ENCODE measurements at regions not wholly inside any gene's neighbourhood (a gene's known extent, or its start where the extent isn't known, plus 50 kb on each side); places are given as distances from the start of the nearest gene placed in this dataset.
"Not testable (repeated sequence)": the region's sequence is repeated elsewhere in the genome, so short reads cannot be mapped to it uniquely, and the experiment has no call there.

- FAIRE-seq: no peak
Observed at GRCh38 chr16:85504242-85504641, 108.9 kb upstream of the GSE1 start.

DNA sequence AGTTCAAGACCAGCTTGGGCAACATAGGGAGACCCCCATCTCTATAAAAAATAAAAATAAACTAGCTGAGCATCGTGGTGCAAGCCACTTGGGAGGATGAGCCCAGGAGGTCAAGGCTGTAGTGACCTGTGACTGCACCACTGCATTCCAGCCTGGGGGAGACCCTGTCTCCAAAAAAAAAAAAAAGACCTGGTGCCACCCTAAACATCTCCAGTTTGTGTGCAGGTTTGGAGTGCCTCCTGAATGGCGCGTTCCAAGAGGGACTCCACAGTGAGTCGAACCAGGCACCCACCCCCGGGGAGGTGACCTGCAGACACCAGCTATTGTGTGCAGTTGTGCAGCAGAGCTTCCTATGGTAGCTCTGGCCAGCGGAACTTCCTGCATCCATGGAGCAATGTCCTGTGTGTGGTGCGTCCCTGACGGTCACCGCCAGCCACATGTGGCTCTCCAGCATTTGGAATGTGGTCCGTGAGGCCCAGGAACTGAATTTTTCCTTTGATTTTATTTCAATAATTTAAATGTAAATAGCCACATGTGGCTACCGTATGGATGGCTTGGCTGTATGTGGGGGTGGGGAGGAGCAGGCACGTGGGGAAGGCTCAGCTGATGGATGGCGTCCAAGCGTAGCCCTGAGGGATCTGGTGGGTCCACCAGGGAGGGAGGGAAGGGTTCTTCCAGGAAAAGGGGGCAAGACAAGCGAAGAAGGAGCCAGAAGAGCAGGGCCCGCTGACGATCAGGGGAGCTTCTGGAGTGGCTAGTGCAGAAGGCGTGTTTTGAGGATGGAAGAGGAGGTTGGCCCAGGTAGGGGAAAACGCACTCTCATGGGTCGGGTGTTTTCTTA is 107.1 kb upstream of the GSE1 start:
- FAIRE-seq: no peak

DNA sequence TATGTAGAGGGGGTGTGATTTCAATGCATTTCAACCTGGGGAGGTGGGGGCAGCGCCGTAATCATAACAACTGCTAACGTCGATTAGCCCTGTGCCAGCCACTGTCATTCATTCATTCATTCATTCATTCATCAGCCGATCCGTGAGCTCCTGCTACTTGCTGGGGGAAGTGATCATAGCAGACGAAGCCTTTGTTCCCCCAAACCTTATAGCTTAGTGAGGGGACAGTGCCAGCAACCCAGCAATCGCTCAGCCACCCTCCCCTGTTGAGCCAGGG is 106.5 kb upstream of the GSE1 start:
- no peak for FAIRE-seq

DNA sequence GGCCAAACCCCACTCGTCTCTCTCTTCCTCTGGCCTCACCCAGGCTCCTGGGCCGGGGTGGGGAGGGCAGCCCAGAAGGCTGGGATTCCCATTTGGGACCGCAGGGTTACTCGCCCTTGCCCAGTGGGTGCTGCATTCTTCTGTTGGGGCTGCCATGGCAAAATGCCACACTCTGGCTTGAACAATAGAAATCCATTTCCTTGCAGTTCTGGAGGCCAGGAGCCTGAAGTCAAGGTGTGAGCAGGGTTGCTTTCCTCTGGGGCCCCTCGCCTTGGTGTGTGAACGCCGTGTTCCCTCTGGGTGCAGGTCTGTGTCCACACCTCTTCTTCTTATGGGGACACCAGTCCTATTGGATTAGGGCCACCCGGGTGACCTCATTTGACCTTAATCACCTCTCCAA is 105.8 kb upstream of the GSE1 start:
- FAIRE-seq: no peak

DNA sequence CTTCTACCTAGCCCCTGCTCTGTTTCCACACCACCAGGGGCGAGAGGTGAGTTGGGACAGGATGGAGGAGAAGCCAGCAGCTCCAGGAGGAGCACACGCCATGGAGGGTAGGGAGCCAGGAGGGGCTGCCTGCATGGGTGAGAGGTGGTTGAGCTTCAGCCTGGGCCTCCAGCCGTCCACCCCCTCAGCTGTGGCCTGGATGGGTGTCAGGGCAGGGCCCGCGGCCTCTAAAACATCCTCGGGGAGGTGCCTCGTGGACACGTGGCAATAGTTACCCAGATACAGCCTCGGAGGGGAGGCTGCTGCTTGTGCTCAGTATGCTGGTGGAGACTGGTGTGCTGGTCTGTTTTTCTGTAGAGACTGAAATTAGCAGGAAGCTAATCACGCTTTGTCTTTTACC is 104.7 kb upstream of the GSE1 start:
- FAIRE-seq: no peak

GRCh38 chr16:85508993-85509392 is 104.1 kb upstream of the GSE1 start:
- no peak for FAIRE-seq

DNA sequence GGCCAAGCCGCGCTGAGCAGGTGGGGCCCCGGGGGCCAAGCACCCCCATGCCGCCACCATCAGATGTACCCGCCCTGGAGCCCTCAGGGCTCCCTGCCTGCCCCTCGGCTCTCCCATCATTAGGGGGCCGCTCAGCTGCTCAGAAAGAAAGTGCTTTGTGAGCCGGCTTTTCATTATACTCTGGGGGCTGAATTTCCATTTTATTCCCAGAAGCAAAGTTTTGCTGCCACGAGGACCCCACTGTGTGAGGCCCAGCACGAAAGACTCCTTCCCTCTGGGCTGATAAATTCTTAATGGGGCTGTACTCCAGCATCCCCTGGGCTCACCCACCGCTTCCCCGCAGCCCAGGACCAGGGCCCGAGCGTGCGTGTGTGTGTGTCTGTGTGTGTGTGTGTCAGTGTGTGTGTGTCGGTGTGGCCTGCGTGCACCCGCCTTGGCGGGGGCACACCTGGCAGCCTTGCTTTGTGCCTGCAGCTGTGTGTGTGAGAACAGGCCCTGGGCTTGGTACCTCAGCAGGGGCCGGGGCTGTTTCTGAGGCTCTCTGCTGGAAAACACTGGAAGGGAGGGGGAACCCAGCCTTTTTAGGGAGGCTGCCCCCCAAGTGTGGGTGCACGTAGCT is 103.0 kb upstream of the GSE1 start:
- no peak for FAIRE-seq

GRCh38 chr16:85511938-85512807 is 100.9 kb upstream of the GSE1 start:
- no peak for FAIRE-seq

- no peak for FAIRE-seq
Observed at GRCh38 chr16:85512808-85513115, 100.4 kb upstream of the GSE1 start.

DNA sequence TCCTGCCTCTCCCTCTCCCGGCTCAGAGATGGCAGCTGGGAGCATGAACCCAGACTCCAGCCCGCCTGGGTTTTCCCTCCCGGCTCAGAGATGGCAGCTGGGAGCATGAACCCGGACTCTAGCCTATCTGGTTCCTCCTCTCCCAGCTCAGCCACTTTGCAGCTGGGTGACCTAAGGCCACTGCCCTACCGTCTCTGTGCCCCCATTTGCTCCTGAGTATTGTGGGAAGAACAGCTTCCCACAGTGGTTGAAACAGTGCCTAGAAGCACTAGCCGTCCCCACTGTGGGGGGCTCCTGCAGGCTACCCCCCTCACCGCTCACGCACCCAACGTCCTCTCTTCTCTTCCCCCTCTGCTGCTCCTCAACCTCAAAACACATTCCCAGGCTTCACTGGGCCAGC is 99.9 kb upstream of the GSE1 start:
- FAIRE-seq: no peak

- FAIRE-seq: no peak
Observed at GRCh38 chr16:85513649-85514048, 99.5 kb upstream of the GSE1 start.

- FAIRE-seq: no peak
Observed at GRCh38 chr16:85514295-85514597, 98.9 kb upstream of the GSE1 start.

DNA sequence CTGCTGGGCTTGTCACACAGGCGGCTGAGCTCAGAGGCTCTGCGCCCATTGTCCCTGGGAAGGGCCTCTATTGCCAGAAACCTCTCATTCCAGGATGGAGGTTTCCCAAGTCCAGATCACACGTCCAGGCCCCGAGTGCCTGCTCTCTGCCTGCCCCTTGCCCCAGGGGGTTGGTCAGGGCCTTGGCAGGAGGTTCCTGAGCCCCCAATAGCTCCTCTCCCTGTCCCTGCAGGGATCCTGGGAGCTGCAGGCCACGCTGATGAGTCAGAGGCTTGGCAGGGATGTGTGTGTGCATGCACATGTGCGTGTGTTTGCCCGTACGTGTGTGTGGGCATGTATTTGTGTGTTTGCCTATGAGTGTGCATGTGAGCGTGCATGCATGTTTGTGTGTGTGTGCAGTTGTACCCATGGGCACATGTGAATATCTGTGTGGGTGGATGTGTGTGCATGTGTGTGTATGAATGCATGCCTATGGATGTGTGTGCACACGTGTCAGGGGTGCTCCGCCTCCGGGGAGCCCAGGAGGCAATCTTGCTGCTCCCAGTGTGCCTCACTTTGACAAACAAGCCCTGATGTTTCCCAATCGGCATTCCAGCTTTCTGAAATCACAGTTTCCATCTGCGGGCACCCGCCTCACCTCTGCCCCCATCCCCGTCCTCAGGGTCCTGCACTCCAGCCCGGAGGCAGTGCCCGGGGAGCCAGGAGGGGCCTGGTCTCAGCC is 98.4 kb upstream of the GSE1 start:
- no peak for FAIRE-seq

GRCh38 chr16:85515319-85515745 is 97.8 kb upstream of the GSE1 start:
- no peak for FAIRE-seq

GRCh38 chr16:85515830-85516397 is 97.2 kb upstream of the GSE1 start:
- no peak for FAIRE-seq

GRCh38 chr16:85517154-85517553 is 96.0 kb upstream of the GSE1 start:
- no peak for FAIRE-seq

GRCh38 chr16:85517563-85518179 is 95.5 kb upstream of the GSE1 start:
- no peak for FAIRE-seq

- no peak for FAIRE-seq
Observed at GRCh38 chr16:85518398-85519049, 94.6 kb upstream of the GSE1 start.

DNA sequence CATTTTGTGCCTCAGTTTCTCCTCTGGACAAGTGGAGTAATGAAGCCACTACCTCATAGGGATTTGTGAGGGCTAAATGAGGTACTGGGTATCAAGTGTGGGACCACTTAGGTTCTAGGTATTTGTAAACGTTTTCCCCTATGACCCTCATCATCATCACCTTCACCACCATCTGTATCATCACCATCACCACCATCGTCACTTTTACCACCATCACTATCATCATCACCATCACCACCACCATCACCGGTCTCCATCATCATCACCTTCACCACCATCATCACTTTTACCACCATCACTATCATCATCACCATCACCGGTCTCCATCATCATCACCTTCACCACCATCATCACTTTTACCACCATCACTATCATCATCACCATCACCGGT is 94.1 kb upstream of the GSE1 start:
- FAIRE-seq: not testable (repeated sequence)

DNA sequence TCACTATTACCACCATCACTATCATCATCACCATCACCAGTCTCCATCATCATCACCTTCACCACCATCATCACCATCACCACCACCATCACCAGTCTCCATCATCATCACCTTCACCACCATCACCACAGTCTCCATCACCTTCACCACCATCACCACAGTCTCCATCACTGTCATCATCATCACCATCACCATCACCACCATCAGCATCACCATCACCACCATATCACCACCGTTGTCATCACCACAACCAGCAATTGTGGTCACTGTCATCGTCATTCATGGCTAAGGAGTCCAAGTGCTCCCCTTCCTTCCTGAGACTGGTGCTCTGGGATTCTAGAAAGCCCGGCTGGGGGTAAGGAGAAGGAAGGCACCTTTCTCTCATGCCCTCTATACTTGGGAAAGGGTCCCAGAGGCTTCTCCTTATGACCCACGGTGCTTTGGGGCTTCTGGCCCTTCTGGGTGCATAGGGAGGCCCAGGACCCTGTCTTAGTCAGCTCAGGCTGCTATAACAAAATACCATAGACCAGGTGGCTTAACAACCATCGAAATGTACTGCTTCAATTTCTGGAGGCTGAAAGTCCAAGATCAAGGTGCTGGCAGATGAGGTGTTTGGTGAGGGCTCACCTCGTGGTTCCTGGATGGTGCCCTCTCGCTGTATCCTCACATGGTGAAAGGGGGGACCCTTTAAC is 93.4 kb upstream of the GSE1 start:
- no peak for FAIRE-seq

DNA sequence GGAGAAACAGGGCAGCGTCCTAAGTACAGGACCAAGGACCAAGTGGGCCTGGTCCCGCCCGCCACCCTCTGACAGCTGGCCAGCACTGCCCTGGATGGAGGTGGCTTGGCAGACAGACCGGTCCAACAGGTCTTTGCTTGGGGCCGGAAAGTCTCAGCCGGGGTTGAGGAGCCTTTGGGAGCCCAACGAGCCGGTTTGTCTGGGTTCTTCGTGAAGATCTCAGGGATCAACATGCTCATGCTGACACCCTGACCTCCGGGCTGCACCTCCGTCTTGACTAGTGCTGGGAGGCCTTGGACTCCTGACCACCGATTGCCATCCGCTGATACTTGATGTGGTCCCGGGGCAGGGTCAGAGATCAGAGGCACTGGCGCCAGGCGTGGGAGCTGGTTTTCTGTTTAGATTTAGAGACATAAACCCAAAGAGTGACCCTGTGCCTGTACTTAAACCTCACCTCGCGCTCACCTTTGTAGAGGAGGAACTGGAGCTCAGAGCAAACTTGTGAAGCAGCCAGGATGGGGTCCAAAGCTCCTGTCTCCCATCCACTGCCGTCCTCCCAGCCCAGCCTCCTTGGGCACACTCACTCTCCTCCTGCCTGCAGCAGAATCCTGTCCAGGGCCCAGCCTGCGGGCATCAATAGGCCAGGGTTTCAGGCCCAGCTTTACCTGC is 92.1 kb upstream of the GSE1 start:
- no peak for FAIRE-seq

Data from islet of Langerhans (tissue), 1 donor.